ENCODE measurements at regions not wholly inside any gene's neighbourhood (a gene's known extent, or its start where the extent isn't known, plus 50 kb on each side); places are given as distances from the start of the nearest gene placed in this dataset.

DNA sequence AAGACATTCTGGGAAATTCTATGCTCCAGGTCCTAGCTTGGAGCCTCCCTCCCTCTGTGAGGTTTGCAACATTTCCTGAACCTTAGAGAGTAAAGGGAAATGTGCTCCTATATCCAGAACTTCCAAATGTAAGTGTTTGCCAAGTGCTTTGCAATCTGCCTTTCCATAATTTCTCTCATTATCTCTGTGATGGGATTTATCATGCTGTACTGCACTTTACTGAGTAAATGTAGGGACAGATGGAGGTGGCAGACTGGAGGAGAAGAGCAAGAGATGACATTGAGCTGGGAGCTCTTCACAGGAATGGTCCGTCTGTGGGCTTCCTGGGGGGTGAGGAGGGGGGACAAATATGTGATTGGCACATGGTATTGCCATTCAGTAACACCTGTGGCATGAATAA is 184.3 kb downstream of the SOX4 start:
- no peaks in the 10 kb centered on the region for H3K4me1 ChIP-seq (ENCODE audit: insufficient read depth, low read length)
- H3K79me2 ChIP-seq (ENCODE audit: insufficient read depth, low read length): peaks cover 48% of the 10 kb centered on the region
- DNase-seq: no peak
- no peak overlapping the region for H3K4me2 ChIP-seq (ENCODE audit: insufficient read depth, low read length)
- no peak overlapping the region for H3K9ac ChIP-seq (ENCODE audit: low read depth, low read length)
- no peaks in the 10 kb centered on the region; the same call in 1 of the 2 replicates for H4K20me1 ChIP-seq (ENCODE audit: insufficient read depth, low read length)
- no peak overlapping the region for H3K4me3 ChIP-seq (ENCODE audit: low read depth in 1 of 2, low read length in 2 of 2)
- no peak overlapping the region for H2AFZ ChIP-seq (ENCODE audit: low read depth, low read length)
- H3K36me3 ChIP-seq (ENCODE audit: insufficient read depth, low read length): peaks cover 17% of the 10 kb centered on the region
- H3K27me3 ChIP-seq (ENCODE audit: insufficient read depth, low read length, poor library complexity): no peaks in the 10 kb centered on the region
- no peak for ATAC-seq (ENCODE audit: insufficient read depth, low read depth)
- H3K27ac ChIP-seq (ENCODE audit: low read length): no peak overlapping the region
- no peak for TF ChIP-seq EZH2 (IDR thresholded peaks at IDR 0.05; ENCODE audit: borderline replicate concordance, low read depth, low read length, severe bottlenecking)
- TF ChIP-seq, protein P1, sequence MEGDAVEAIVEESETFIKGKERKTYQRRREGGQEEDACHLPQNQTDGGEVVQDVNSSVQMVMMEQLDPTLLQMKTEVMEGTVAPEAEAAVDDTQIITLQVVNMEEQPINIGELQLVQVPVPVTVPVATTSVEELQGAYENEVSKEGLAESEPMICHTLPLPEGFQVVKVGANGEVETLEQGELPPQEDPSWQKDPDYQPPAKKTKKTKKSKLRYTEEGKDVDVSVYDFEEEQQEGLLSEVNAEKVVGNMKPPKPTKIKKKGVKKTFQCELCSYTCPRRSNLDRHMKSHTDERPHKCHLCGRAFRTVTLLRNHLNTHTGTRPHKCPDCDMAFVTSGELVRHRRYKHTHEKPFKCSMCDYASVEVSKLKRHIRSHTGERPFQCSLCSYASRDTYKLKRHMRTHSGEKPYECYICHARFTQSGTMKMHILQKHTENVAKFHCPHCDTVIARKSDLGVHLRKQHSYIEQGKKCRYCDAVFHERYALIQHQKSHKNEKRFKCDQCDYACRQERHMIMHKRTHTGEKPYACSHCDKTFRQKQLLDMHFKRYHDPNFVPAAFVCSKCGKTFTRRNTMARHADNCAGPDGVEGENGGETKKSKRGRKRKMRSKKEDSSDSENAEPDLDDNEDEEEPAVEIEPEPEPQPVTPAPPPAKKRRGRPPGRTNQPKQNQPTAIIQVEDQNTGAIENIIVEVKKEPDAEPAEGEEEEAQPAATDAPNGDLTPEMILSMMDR (IDR thresholded peaks at IDR 0.05; ENCODE audit: borderline replicate concordance, extremely low read depth, low read length, poor library complexity, severe bottlenecking): no peak
- no peaks in the 10 kb centered on the region for H3K9me3 ChIP-seq (ENCODE audit: insufficient read depth, low read length, severe bottlenecking)

GRCh38 chr6:21780141-21780540 is 186.6 kb downstream of the SOX4 start:
- Histone ChIP-seq H3K36me3 (ENCODE audit: insufficient read depth, low read length) (peaks cover 20% of the 10 kb centered on the region), H3K4me3 (ENCODE audit: low read depth in 1 of 2, low read length in 2 of 2) (no peak overlapping the region), H3K79me2 (ENCODE audit: insufficient read depth, low read length) (peaks cover 38% of the 10 kb centered on the region), H3K9ac (ENCODE audit: low read depth, low read length) (no peak overlapping the region), H3K9me3 (ENCODE audit: insufficient read depth, low read length, severe bottlenecking) (no peaks in the 10 kb centered on the region), H4K20me1 (ENCODE audit: insufficient read depth, low read length) (no peaks in the 10 kb centered on the region; the same call in 1 of the 2 replicates), H3K27ac (ENCODE audit: low read length) (0 out of 2 replicates have a peak overlapping the region, but pooled peaks have one; percentile 6), H3K27me3 (ENCODE audit: insufficient read depth, low read length, poor library complexity) (no peaks in the 10 kb centered on the region), H3K4me1 (ENCODE audit: insufficient read depth, low read length) (no peaks in the 10 kb centered on the region), H2AFZ (ENCODE audit: low read depth, low read length) (no peak overlapping the region), H3K4me2 (ENCODE audit: insufficient read depth, low read length) (no peak overlapping the region)
- no peak for ATAC-seq (ENCODE audit: insufficient read depth, low read depth)
- TF ChIP-seq, protein P1 (IDR thresholded peaks at IDR 0.05; ENCODE audit: borderline replicate concordance, extremely low read depth, low read length, poor library complexity, severe bottlenecking): no peak
- TF ChIP-seq EZH2 (IDR thresholded peaks at IDR 0.05; ENCODE audit: borderline replicate concordance, low read depth, low read length, severe bottlenecking): no peak
- DNase-seq: no peak

GRCh38 chr6:21780679-21781078 is 187.1 kb downstream of the SOX4 start:
- DNase-seq: no peak
- no peak overlapping the region for H3K9ac ChIP-seq (ENCODE audit: low read depth, low read length)
- H3K4me2 ChIP-seq (ENCODE audit: insufficient read depth, low read length): no peak overlapping the region
- H3K9me3 ChIP-seq (ENCODE audit: insufficient read depth, low read length, severe bottlenecking): no peaks in the 10 kb centered on the region
- no peak for ATAC-seq (ENCODE audit: insufficient read depth, low read depth)
- TF ChIP-seq, protein P1 (IDR thresholded peaks at IDR 0.05; ENCODE audit: borderline replicate concordance, extremely low read depth, low read length, poor library complexity, severe bottlenecking): no peak
- no peak for TF ChIP-seq EZH2 (IDR thresholded peaks at IDR 0.05; ENCODE audit: borderline replicate concordance, low read depth, low read length, severe bottlenecking)
- no peaks in the 10 kb centered on the region; the same call in 1 of the 2 replicates for H4K20me1 ChIP-seq (ENCODE audit: insufficient read depth, low read length)
- no peaks in the 10 kb centered on the region for H3K4me1 ChIP-seq (ENCODE audit: insufficient read depth, low read length)
- H3K27ac ChIP-seq (ENCODE audit: low read length): no peak overlapping the region
- H2AFZ ChIP-seq (ENCODE audit: low read depth, low read length): no peak overlapping the region
- H3K27me3 ChIP-seq (ENCODE audit: insufficient read depth, low read length, poor library complexity): no peaks in the 10 kb centered on the region
- no peak overlapping the region for H3K4me3 ChIP-seq (ENCODE audit: low read depth in 1 of 2, low read length in 2 of 2)
- peaks cover 32% of the 10 kb centered on the region for H3K79me2 ChIP-seq (ENCODE audit: insufficient read depth, low read length)
- H3K36me3 ChIP-seq (ENCODE audit: insufficient read depth, low read length): peaks cover 22% of the 10 kb centered on the region

DNA sequence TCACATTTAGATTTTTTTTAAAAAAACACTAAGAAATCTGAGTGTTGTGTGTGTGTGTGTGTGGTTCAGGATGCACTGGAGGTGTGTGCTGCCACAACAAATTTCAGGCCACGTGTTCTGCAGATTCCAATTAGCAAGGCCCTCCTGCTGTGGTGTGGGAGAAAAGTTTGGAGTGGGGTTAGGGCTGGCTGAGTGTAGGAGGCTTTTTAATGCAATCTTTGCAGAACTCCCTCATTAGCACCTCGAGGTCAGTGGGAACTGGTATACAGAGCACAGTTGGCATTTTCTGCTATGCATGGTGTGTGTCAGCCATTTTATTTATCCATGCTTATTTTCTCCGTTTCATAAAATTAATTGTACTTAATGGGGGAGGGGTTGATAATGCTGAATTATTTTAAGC is 187.6 kb downstream of the SOX4 start:
- Histone ChIP-seq H3K4me1 (ENCODE audit: insufficient read depth, low read length) (no peaks in the 10 kb centered on the region), H3K4me3 (ENCODE audit: low read depth in 1 of 2, low read length in 2 of 2) (no peak overlapping the region), H4K20me1 (ENCODE audit: insufficient read depth, low read length) (no peaks in the 10 kb centered on the region), H3K4me2 (ENCODE audit: insufficient read depth, low read length) (no peak overlapping the region), H3K27me3 (ENCODE audit: insufficient read depth, low read length, poor library complexity) (no peaks in the 10 kb centered on the region), H3K79me2 (ENCODE audit: insufficient read depth, low read length) (peaks cover 29% of the 10 kb centered on the region), H3K27ac (ENCODE audit: low read length) (no peak overlapping the region), H2AFZ (ENCODE audit: low read depth, low read length) (no peak overlapping the region), H3K9ac (ENCODE audit: low read depth, low read length) (no peak overlapping the region), H3K9me3 (ENCODE audit: insufficient read depth, low read length, severe bottlenecking) (no peaks in the 10 kb centered on the region), H3K36me3 (ENCODE audit: insufficient read depth, low read length) (peaks cover 22% of the 10 kb centered on the region)
- DNase-seq (no peak), ATAC-seq (ENCODE audit: insufficient read depth, low read depth) (no peak)
- TF ChIP-seq, protein P1 (IDR thresholded peaks at IDR 0.05; ENCODE audit: borderline replicate concordance, extremely low read depth, low read length, poor library complexity, severe bottlenecking): no peak
- no peak for TF ChIP-seq EZH2 (IDR thresholded peaks at IDR 0.05; ENCODE audit: borderline replicate concordance, low read depth, low read length, severe bottlenecking)
